Testis (tissue), 2 donors: ENCODE measurements at regions not wholly inside any gene's neighbourhood (a gene's known extent, or its start where the extent isn't known, plus 50 kb on each side); places are given as distances from the start of the nearest gene placed in this dataset.
"Not testable (repeated sequence)": the region's sequence is repeated elsewhere in the genome, so short reads cannot be mapped to it uniquely, and the experiment has no call there.

Experiments used
- DNase-seq: peaks from one replicate; pipeline ENCODE4 v3.0.0-alpha.2; 2019
- H3K27ac ChIP-seq, 2 donors: fragments of 200-600 bp; sonication (generic); one replicate each; pipeline ENCODE4 v1.5.1; 2019
- H3K27me3 ChIP-seq: fragments of 200-600 bp; sonication (generic); one replicate; pipeline ENCODE4 v1.5.1; 2019
- H3K36me3 ChIP-seq: fragments of 200-600 bp; sonication (generic); one replicate; pipeline ENCODE4 v1.5.1; 2017; ENCODE audit warnings: low read depth; ENCODE audit errors: missing control alignments
- H3K4me1 ChIP-seq: fragments of 200-600 bp; sonication (generic); one replicate; pipeline ENCODE4 v1.5.1; 2019
- H3K4me3 ChIP-seq, 2 donors: fragments of 200-600 bp; sonication (generic); one replicate each; pipeline ENCODE4 v1.5.1; 2017 to 2019
- H3K9me3 ChIP-seq: fragments of 200-600 bp; sonication (generic); one replicate; pipeline ENCODE4 v1.5.1; 2017
- whole genome bisulfite sequencing, 2 donors: methylation state at CpG; one replicate each; pipeline ENCODE4 v1.1.5; 2018; 5-methylcytosine and 5-hydroxymethylcytosine counted together
- intact Hi-C: fragments of 100-400 bp; cut with DNase I; formaldehyde crosslinking; loops from one replicate; pipeline ENCODE4 v1.15.1; 2023; ENCODE audit warnings: low total_unique reads

- H3K4me3 ChIP-seq, H3K27ac ChIP-seq, H3K27me3 ChIP-seq, H3K9me3 ChIP-seq, DNase-seq, H3K36me3 ChIP-seq, H3K4me1 ChIP-seq, intact Hi-C loops: not testable (repeated sequence)
- WGBS, 2 donors = 46 to 49% methylated on average over 11 of the region's 11 CpGs
Measured at GRCh38 chr12:8282181-8282580, 54.8 kb upstream of the FAM90A1 start.

GRCh38 chr12:8285681-8286080 lies 58.3 kb upstream of the FAM90A1 start:
- H3K9me3 ChIP-seq, DNase-seq, intact Hi-C loops, H3K4me1 ChIP-seq, H3K4me3 ChIP-seq, H3K36me3 ChIP-seq, H3K27ac ChIP-seq, H3K27me3 ChIP-seq: not testable (repeated sequence)
- 82 to 92% methylated on average over 10 of the region's 10 CpGs for WGBS, 2 donors

GRCh38 chr12:8291764-8292163 lies 64.3 kb upstream of the FAM90A1 start:
- H3K9me3 ChIP-seq, intact Hi-C loops, H3K27me3 ChIP-seq, DNase-seq, H3K36me3 ChIP-seq, H3K4me1 ChIP-seq, H3K27ac ChIP-seq, H3K4me3 ChIP-seq: not testable (repeated sequence)
- 82 to 86% methylated on average over 9 to 11 of the region's 11 CpGs for WGBS, 2 donors

- H3K27me3 ChIP-seq, DNase-seq, intact Hi-C loops, H3K9me3 ChIP-seq, H3K4me1 ChIP-seq, H3K36me3 ChIP-seq, H3K4me3 ChIP-seq, H3K27ac ChIP-seq: not testable (repeated sequence)
- 64 to 71% methylated on average over 6 to 7 of the region's 7 CpGs for WGBS, 2 donors
Measured at GRCh38 chr12:8294662-8295061, 67.2 kb upstream of the FAM90A1 start.

GRCh38 chr12:8308611-8309010 lies 81.2 kb upstream of the FAM90A1 start:
- intact Hi-C loops, H3K4me3 ChIP-seq, H3K27ac ChIP-seq, H3K4me1 ChIP-seq, H3K9me3 ChIP-seq, H3K36me3 ChIP-seq, DNase-seq, H3K27me3 ChIP-seq: not testable (repeated sequence)
- WGBS, 2 donors = 50% methylated on average over 5 of the region's 10 CpGs; no CpG with 5 or more reads in 1 of the 2 donors

GRCh38 chr12:8315997-8316396 lies 88.6 kb upstream of the FAM90A1 start:
- DNase-seq, H3K27me3 ChIP-seq, H3K4me1 ChIP-seq, H3K9me3 ChIP-seq, H3K4me3 ChIP-seq, intact Hi-C loops, H3K36me3 ChIP-seq, H3K27ac ChIP-seq: not testable (repeated sequence)
- 92 to 100% methylated on average over 3 to 4 of the region's 4 CpGs for WGBS, 2 donors

GRCh38 chr12:8317675-8318074 lies 90.3 kb upstream of the FAM90A1 start:
- intact Hi-C loops = not testable (repeated sequence)
- 26 to 48% methylated on average over 5 of the region's 5 CpGs for WGBS, 2 donors

GRCh38 chr12:8320251-8320730 lies 92.9 kb upstream of the FAM90A1 start:
- H3K4me3 ChIP-seq = not testable (repeated sequence)

More at GRCh38 chr12:8317675-8318074, 90.3 kb upstream of the FAM90A1 start:
- not testable (repeated sequence) for H3K4me1 ChIP-seq, H3K27ac ChIP-seq, DNase-seq, H3K4me3 ChIP-seq, H3K9me3 ChIP-seq, H3K36me3 ChIP-seq, H3K27me3 ChIP-seq

GRCh38 chr12:8320791-8321370 lies 93.5 kb upstream of the FAM90A1 start:
- H3K9me3 ChIP-seq, H3K4me1 ChIP-seq, H3K36me3 ChIP-seq, H3K4me3 ChIP-seq, H3K27ac ChIP-seq, intact Hi-C loops, H3K27me3 ChIP-seq, DNase-seq: not testable (repeated sequence)
- 41 to 64% methylated on average over 7 of the region's 7 CpGs for WGBS, 2 donors

More at GRCh38 chr12:8320251-8320730, 92.9 kb upstream of the FAM90A1 start:
- 40 to 68% methylated on average over 11 of the region's 11 CpGs for WGBS, 2 donors
- H3K36me3 ChIP-seq, H3K4me1 ChIP-seq, H3K27ac ChIP-seq, intact Hi-C loops, H3K27me3 ChIP-seq, H3K9me3 ChIP-seq: not testable (repeated sequence)
- peak; percentile 16 for DNase-seq

- H3K27ac ChIP-seq, H3K9me3 ChIP-seq, H3K4me3 ChIP-seq, H3K27me3 ChIP-seq, intact Hi-C loops, H3K4me1 ChIP-seq, H3K36me3 ChIP-seq, DNase-seq: not testable (repeated sequence)
- 80 to 85% methylated on average over 3 to 4 of the region's 4 CpGs for WGBS, 2 donors
Measured at GRCh38 chr12:8325145-8325839, 97.9 kb upstream of the FAM90A1 start.

GRCh38 chr12:8328835-8329234 lies 101.4 kb upstream of the FAM90A1 start:
- H3K4me1 ChIP-seq, H3K36me3 ChIP-seq, DNase-seq, H3K27me3 ChIP-seq, H3K9me3 ChIP-seq, intact Hi-C loops, H3K4me3 ChIP-seq, H3K27ac ChIP-seq: not testable (repeated sequence)
- 92 to 93% methylated on average over 3 of the region's 3 CpGs for WGBS, 2 donors

GRCh38 chr12:8332373-8332772 lies 105.0 kb upstream of the FAM90A1 start:
- H3K36me3 ChIP-seq, H3K27me3 ChIP-seq, intact Hi-C loops, DNase-seq, H3K9me3 ChIP-seq, H3K27ac ChIP-seq, H3K4me3 ChIP-seq, H3K4me1 ChIP-seq: not testable (repeated sequence)
- WGBS, 2 donors = 90 to 100% methylated on average over 1 to 2 of the region's 2 CpGs
